Esophagus squamous epithelium (tissue), 5 donors: ENCODE measurements at regions not wholly inside any gene's neighbourhood (a gene's known extent, or its start where the extent isn't known, plus 50 kb on each side); places are given as distances from the start of the nearest gene placed in this dataset.

ENCODE experiments used
- DNase-seq: peaks from one replicate; lab custom pipeline; 2025; lab: John Stamatoyannopoulos, UW
- H3K27ac ChIP-seq, 4 donors: fragments of 200-600 bp; sonication (generic); one replicate each; pipeline ENCODE4 v1.5.1; 2016 to 2019; ENCODE audit warnings: mild to moderate bottlenecking in 1 of 4
- H3K27me3 ChIP-seq, 4 donors: fragments of 200-600 bp; sonication (generic); 1 replicate in 3 of 4; 2 replicates in 1 of 4; pipeline versions ENCODE4 v1.5.1 to v1.6.0; 2017 to 2021; ENCODE audit warnings: antibody characterized with exemption in 1 of 4
- H3K36me3 ChIP-seq, 3 donors: fragments of 200-600 bp; sonication (generic); one replicate each; pipeline ENCODE4 v1.5.1; 2016 to 2019
- H3K4me1 ChIP-seq, 3 donors: fragments of 200-600 bp; sonication (generic); one replicate each; pipeline ENCODE4 v1.5.1; 2017 to 2019
- H3K4me3 ChIP-seq, 4 donors: fragments of 200-600 bp; sonication (generic); 1 replicate in 3 of 4; 2 replicates in 1 of 4; pipeline ENCODE4 v1.5.1; 2016 to 2019; ENCODE audit warnings: mild to moderate bottlenecking in 2 of 4, moderate library complexity in 1 of 4
- H3K9me3 ChIP-seq, 3 donors: fragments of 200-600 bp; sonication (generic); one replicate each; pipeline ENCODE4 v1.5.1; 2016 to 2019
- POLR2A ChIP-seq, 4 donors: fragments of 450-650 bp; IDR thresholded peaks; one replicate each; pipeline ENCODE4 v1.6.1; 2017; ENCODE audit warnings: antibody characterized with exemption in 4 of 4, mild to moderate bottlenecking in 4 of 4, moderate library complexity in 3 of 4
- WGBS, 2 donors: methylation state at CpG; one replicate each; pipeline ENCODE4 v1.1.5; 2018; 5-methylcytosine and 5-hydroxymethylcytosine counted together
- intact Hi-C: fragments of 100-400 bp; cut with DNase I; formaldehyde crosslinking; loops from one replicate; pipeline ENCODE4 v1.15.0; 2022
- TF ChIP-seq, protein P1 (sequence below), 6 experiments: fragments of 450-650 bp in 4 of 6; fragments of 200-600 bp in 2 of 6; sonication (generic) in 2 of 6; IDR thresholded peaks; one replicate each; pipeline ENCODE4 v1.5.1; 2016 to 2019; ENCODE audit warnings: antibody characterized with exemption in 6 of 6, mild to moderate bottlenecking in 4 of 6, moderate library complexity in 4 of 6
- donor health status: DM: yes; HTN: yes; CAD: no.

DNA sequence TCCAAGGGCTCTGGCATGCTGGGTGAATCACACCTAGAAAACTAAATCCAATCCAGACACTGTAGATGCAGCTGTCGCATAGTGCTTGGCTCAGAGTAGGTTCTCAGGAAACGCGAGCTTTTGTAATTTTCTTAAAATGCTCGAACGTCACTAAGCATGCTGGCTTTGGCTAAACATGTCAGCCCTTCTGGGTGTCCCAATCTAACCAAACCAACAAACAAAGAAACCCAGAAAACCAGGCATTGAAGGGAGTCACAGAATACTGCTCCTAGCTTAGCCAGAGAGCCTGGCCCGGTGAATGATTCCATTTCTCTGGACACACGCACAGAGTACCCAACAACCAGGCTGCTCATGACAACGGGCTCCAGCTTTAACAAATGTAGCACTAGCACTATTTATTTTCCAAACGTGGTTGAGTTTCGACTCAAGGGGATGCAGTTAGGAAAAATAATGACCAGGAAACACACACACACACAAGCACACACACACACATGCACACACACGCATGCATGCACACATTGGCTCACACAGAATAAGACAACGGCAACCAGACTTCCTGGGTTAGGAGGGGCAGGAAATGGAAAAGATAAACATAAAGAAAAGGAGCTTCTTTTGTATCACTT is 492.6 kb downstream of the MIAT start:
- no peak for DNase-seq
- H3K27me3 ChIP-seq, result peaks cover 0 to 20% (median 3%) of the 10 kb centered on the region in 4 donors
- H3K4me1 ChIP-seq, result peaks cover 5 to 14% (median 9%) of the 10 kb centered on the region in 3 donors
- TF ChIP-seq, protein P1, sequence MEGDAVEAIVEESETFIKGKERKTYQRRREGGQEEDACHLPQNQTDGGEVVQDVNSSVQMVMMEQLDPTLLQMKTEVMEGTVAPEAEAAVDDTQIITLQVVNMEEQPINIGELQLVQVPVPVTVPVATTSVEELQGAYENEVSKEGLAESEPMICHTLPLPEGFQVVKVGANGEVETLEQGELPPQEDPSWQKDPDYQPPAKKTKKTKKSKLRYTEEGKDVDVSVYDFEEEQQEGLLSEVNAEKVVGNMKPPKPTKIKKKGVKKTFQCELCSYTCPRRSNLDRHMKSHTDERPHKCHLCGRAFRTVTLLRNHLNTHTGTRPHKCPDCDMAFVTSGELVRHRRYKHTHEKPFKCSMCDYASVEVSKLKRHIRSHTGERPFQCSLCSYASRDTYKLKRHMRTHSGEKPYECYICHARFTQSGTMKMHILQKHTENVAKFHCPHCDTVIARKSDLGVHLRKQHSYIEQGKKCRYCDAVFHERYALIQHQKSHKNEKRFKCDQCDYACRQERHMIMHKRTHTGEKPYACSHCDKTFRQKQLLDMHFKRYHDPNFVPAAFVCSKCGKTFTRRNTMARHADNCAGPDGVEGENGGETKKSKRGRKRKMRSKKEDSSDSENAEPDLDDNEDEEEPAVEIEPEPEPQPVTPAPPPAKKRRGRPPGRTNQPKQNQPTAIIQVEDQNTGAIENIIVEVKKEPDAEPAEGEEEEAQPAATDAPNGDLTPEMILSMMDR (IDR thresholded peaks at IDR 0.05), result no peak
- intact Hi-C loops, result no loop called here
- no peak overlapping the region for H3K27ac ChIP-seq
- H3K36me3 ChIP-seq, result no peaks in the 10 kb centered on the region
- no peak overlapping the region for H3K4me3 ChIP-seq
- 22 to 24% methylated on average over 11 to 12 of the region's 12 CpGs for WGBS, 2 donors
- H3K9me3 ChIP-seq, result no peaks in the 10 kb centered on the region

DNA sequence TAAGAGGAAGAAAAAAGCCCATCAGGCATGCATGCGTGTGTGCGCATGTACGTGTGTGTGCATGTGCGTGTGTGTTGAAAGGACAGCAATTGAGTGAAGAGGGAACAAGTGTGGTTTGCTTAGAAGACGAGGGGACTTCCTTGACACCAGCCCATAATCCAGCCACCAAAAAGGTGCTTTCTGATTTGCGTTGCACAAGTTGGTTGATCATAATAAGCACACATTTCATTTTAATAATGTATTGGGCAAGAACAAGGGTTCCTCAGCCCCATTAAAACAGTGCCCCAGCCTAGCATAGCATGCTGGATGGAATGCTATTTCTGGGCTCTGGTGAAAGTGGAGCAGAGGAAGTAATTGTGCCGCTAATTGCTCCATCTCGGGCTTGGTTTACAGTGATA is 493.2 kb downstream of the MIAT start:
- H3K9me3 ChIP-seq, result no peaks in the 10 kb centered on the region
- no peak overlapping the region for H3K27ac ChIP-seq
- WGBS, 2 donors, result 17 to 19% methylated on average over 8 of the region's 8 CpGs
- intact Hi-C loops, result no loop called here
- H3K27me3 ChIP-seq, result peaks cover 0 to 22% (median 3%) of the 10 kb centered on the region in 4 donors
- no peak for DNase-seq
- TF ChIP-seq, protein P1 (IDR thresholded peaks at IDR 0.05), result no peak
- no peak for TF ChIP-seq POLR2A (IDR thresholded peaks at IDR 0.05)
- no peaks in the 10 kb centered on the region for H3K36me3 ChIP-seq
- peaks cover 5 to 14% (median 9%) of the 10 kb centered on the region in 3 donors for H3K4me1 ChIP-seq
- H3K4me3 ChIP-seq, result no peak overlapping the region

DNA sequence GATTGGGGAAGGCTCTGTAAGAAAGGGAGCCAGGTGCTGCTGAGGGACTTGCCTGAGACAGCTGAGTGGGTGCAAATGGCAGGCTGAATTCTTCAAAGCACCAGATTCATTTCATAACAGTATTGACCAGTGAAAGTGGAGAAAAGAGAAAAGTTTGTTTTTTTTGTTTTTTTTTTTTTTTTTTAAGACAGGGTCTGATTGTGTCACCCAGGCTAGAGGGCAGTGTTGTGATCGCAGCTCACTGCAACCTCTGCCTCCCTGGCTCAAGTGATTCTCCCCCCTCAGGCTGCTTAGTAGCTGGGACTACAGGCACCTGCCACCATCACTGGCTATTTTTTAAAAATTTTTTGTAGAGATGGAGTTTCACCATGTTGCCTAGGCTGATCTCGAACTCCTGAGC is 494.0 kb downstream of the MIAT start:
- no peaks in the 10 kb centered on the region for H3K36me3 ChIP-seq
- peaks cover 0 to 22% (median 3%) of the 10 kb centered on the region in 4 donors for H3K27me3 ChIP-seq
- no peak for DNase-seq
- WGBS, 2 donors, result 49 to 55% methylated on average over 2 of the region's 2 CpGs
- no peak overlapping the region for H3K27ac ChIP-seq
- H3K9me3 ChIP-seq, result no peaks in the 10 kb centered on the region
- TF ChIP-seq, protein P1 (IDR thresholded peaks at IDR 0.05), result no peak
- no peak for TF ChIP-seq POLR2A (IDR thresholded peaks at IDR 0.05)
- H3K4me3 ChIP-seq, result no peak overlapping the region
- peaks cover 5 to 14% (median 9%) of the 10 kb centered on the region in 3 donors for H3K4me1 ChIP-seq
- intact Hi-C loops, result no loop called here

DNA sequence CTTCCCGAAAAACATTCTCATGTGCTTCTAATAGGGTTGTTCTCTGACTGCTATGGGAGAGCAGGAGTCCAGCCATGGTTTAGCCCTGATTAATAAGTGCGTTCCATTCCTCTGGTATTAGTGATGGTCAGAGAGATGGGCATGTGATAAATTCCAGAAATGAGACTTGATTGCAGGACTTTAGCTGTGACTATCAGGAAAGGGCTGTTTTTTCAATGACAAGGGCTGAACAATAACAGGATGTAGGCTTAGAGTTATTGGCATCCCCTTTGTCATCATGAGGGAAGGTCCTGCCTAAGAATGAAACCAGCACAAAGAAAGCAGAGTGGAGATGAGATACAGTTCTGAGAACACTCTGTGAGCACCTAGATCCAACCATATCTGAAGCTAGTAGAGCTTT is 494.6 kb downstream of the MIAT start:
- intact Hi-C loops, result no loop called here
- no peaks in the 10 kb centered on the region for H3K36me3 ChIP-seq
- TF ChIP-seq, protein P1 (IDR thresholded peaks at IDR 0.05), result no peak
- no peak for TF ChIP-seq POLR2A (IDR thresholded peaks at IDR 0.05)
- no peak overlapping the region for H3K4me3 ChIP-seq
- peaks cover 5 to 14% (median 9%) of the 10 kb centered on the region in 3 donors for H3K4me1 ChIP-seq
- no peaks in the 10 kb centered on the region for H3K9me3 ChIP-seq
- no peak for DNase-seq
- H3K27ac ChIP-seq, result no peak overlapping the region
- peaks cover 0 to 18% (median 3%) of the 10 kb centered on the region in 4 donors for H3K27me3 ChIP-seq
- 84 to 90% methylated on average over 2 of the region's 2 CpGs for WGBS, 2 donors

DNA sequence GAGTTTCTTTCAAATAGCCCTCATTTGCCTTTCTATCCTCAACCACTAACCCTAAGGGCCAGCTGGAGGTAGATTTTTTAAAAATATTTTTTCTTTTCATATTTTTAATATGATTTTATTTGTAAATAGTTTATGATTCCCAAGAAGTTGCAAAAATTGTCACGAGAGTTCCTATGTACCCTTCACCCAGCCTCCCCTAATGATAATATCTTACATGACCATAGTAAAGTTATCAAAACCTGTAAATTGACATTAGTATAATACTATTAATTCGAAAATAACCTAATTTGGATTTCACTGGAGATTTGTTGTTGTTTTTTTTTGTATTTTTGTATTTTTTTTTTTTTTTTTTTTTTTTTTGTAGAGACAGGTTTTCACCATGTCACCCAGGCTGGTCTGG is 495.5 kb downstream of the MIAT start:
- Histone ChIP-seq H3K9me3 (no peaks in the 10 kb centered on the region), H3K27me3 (peaks cover 0 to 10% (median 3%) of the 10 kb centered on the region in 4 donors), H3K4me1 (peaks cover 5 to 14% (median 9%) of the 10 kb centered on the region in 3 donors), H3K4me3 (no peak overlapping the region), H3K27ac (no peak overlapping the region), H3K36me3 (no peaks in the 10 kb centered on the region)
- intact Hi-C loops, result no loop called here
- WGBS, 2 donors, result 57 to 65% methylated on average over 2 of the region's 2 CpGs
- DNase-seq, result no peak
- TF ChIP-seq, protein P1 (IDR thresholded peaks at IDR 0.05), result no peak
- no peak for TF ChIP-seq POLR2A (IDR thresholded peaks at IDR 0.05)
